ENCODE measurements at regions not wholly inside any gene's neighbourhood (a gene's known extent, or its start where the extent isn't known, plus 50 kb on each side); places are given as distances from the start of the nearest gene placed in this dataset.
"Not testable (repeated sequence)": the region's sequence is repeated elsewhere in the genome, so short reads cannot be mapped to it uniquely, and the experiment has no call there.

DNA sequence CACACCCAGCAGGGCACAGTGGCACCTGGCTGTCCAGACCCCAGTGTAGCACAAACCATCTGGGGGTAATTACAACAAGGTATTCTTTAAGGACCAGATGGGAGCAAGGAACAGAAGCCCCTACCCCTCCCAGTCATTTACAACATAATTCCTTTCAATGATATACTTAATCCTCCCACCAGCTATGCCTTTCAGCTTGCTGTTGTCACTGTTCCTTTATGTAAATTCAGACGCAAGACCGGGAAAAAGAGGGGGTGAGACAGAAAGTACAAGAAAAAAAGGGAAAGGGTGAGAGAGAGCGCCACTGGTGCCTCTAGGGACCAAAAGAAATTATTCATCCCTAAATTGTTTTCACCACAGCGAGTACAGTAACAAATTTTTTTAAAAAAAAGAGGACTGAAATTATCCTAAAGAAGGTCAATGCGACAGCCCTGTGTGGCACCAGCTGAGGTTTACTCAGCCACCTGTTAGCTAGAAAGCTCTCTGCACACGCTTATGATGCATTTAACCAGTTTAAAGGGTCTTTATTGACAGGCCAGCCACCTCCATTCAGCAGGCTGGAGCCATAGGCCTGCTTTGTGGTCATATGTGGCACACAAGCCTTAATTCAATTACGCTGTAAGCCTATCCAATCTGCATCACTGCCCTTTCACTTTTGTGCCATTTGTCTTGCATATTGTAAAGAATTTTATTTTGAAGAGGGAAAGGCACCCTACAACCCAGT, 210.2 kb upstream of the ISL1 start:
- DNase-seq: no peak

DNA sequence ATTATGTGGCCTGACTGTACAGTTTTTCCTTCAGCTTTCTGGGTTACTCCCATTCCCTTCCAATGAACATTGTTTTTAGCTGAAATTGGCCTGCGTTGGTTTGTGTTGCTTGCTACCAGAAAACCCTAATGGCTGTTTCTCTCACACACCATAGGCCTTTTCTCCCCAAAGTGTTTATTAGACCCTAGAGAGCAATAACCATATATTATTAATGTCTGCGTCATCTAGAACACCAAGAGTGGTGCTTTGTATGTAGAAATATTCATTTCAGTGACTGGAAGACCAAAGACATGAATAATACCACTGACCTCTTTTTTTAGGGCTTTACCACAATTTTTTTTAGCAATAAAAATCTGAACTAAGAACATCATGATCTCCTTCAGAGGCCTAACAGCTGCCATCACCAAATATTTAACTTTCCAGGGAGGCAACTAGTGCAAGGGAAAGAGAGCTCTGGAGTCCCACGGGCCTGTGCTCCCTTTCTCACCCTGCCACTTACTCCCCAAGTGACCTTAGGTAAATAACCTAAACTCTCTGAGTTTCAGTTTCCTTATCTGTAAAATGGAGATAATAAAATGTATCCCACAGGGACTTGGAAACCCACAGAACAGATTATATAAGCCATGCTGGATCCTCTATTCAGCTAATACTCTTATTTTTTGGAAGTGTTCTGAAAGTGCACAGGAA, 201.9 kb upstream of the ISL1 start:
- no peak for DNase-seq

DNA sequence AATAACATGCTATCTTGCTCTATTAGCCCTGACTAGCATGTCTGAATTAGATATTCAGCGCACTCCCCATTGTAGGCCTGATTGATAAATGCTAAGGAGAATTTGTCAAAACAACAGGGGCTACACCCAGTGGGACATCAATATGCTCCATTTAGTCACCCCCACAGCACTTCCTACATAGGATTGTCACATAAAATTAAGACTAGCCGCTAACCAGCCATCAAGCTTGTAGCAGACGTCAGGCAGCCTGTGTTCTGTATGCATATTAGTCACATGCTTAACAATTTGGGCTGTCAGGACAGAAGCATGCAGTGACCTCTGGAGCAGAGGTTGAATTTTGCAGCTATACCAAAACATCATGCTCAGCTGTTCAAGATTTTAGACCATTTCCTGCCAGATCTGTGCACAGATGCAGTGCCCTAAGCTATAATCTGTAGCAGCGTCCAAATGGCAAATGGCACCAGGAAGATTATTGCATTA, 197.4 kb upstream of the ISL1 start:
- DNase-seq: no peak

- DNase-seq: no peak
These were observed 195.2 kb upstream of the ISL1 start for GRCh38 chr5:51188001-51188591.

- no peak for DNase-seq
These were observed 188.6 kb upstream of the ISL1 start for GRCh38 chr5:51194671-51195070.

DNA sequence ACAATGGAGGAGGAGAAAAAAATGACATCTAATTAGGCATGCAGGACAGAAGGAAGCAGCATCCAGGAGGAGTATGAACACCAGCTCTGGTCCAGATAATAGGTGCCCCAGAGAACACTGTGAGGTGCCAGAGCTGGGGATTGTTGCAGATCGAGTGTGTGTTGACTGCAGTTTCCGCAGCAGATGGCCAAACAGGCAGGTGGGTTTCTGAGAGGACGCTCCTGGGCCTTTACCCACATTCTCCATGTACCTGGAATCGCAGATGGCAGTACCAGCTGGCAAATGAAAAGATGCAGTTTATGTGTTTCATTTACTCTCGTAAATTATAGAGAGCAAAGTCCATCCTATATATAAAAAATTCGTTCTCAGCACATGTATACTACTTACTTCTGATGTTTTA, 182.2 kb upstream of the ISL1 start:
- DNase-seq: no peak

DNA sequence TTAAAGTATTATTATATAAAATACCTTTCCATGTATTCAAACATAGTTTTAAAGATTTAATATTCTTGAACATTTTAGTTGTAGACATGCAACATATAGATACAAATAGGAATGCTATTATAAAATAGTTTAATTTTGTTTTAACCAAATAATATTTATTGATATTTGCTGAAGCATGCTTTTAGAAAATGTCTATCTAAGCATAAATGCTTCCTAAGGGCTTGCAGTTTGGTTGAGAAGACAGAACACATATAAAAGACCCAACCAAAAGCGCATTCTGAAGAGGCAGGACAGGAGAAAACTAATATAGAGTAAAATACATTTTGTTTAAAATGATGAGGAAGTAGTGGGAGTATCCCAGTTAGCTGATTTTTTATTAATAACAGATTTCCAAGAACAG, 181.5 kb upstream of the ISL1 start:
- DNase-seq: no peak

- DNase-seq: no peak
These were observed 181.1 kb upstream of the ISL1 start for GRCh38 chr5:51202161-51202560.

- no peak for DNase-seq
These were observed 179.7 kb upstream of the ISL1 start for GRCh38 chr5:51203598-51203997.

GRCh38 chr5:51208296-51208695, 175.0 kb upstream of the ISL1 start:
- no peak for DNase-seq

DNA sequence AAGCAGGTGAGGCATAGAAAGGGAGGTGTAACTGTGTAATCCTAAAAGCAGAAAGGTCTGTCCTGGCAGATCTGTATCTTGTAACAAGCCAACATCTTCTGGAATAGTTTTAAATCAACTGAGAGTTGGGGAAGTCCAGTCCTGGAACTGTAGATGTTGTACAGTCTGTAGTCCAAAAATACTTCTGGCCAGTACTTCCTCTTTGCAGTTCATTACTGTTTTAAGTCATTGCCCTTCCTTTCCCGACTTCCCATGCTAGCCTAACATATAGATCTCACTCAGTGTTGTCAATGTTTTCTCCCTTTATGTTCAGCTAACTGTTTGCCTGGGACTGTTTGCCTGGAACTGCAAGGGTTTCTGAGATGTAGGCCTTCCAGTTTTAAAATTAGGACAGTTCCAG, 168.5 kb upstream of the ISL1 start:
- no peak for DNase-seq

DNA sequence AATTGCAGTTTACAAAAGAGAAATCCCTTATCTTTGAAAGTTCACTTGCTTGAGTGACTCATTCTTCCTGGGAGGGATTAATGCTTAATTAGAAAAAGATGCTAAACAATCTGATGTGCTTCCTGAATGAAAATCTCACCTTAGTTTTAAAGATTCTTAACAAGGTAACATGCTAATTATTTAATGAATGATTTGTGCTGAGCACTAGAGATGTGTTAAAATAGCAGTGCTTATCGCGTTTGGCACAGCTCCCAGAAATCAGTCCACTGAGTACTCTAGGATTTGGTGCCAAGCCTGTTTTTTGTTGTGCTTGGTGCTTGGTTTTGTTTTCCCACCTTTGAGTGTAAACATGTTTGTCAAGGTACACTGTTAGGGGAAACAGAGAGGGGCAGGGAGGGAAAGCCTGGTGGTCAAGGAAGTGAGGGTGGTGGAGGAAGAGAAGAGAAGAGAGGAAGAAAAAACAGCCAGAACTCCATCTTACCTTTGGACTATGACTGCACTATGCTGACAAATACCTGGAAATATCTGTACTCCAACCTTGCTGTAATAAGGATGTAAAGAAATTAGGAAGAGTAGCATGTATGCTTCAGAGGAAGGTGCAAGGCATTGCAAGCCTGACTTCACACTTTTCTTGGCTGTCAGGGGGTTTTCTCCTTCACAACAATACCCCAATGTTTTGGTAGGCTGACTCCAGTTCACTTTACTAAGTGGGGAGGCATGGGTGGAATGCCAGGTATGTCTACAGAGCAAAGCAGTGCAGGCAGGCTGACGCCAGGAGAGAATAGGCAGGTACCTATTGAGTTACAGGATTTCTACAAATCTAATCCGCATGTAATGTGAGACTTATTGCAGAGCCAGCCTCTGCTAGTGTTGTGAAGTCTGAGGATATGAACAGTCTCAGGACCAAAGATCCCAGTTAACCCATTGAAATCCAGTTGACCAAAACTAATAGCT, 157.2 kb upstream of the ISL1 start:
- DNase-seq: no peak

- no peak for DNase-seq
These were observed 155.2 kb upstream of the ISL1 start for GRCh38 chr5:51227963-51228470.

GRCh38 chr5:51230336-51230735, 152.9 kb upstream of the ISL1 start:
- no peak for DNase-seq

DNA sequence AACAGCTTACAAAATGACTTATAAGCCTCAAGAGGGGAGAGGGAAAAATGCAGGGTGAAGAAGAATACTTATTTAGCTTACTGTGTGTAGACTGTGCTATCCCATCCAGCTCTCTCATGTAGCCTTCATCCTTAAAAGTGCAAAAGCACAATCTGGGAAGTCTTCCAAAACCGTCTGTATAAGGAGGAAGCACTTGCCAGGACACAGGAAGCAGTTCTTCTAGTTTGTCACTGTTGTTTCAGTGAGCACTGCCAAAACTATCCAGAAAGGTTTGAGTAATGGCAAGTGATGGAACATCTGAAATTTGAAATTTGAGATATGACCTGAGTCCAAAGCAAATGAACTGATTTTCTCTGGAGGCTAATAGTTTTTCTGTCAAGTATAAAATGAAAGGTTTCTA, 140.8 kb upstream of the ISL1 start:
- no peak for DNase-seq

GRCh38 chr5:51250957-51251356, 132.3 kb upstream of the ISL1 start:
- not testable (repeated sequence) for DNase-seq

GRCh38 chr5:51271261-51271660, 112.0 kb upstream of the ISL1 start:
- DNase-seq: no peak

DNA sequence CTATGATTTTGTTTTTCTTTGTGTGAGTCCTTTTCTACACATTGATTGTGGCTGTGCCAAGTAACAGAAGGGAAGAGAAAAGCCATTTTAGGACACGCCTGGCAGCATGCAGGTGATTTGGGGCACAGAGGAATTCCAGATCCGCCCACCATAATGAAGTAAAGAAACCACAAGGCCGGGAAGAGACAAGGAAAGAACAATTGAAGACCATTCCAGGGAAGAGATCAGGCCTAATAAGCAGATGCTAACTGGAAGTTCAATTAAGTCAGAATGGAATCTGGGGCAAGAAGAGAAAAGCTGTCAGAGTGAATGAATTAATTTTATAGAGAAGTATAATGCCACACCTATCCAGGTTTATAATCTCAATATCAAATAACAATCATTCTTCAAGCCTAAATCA, 110.2 kb upstream of the ISL1 start:
- no peak for DNase-seq

- no peak for DNase-seq
These were observed 109.4 kb upstream of the ISL1 start for GRCh38 chr5:51273871-51274270.

DNA sequence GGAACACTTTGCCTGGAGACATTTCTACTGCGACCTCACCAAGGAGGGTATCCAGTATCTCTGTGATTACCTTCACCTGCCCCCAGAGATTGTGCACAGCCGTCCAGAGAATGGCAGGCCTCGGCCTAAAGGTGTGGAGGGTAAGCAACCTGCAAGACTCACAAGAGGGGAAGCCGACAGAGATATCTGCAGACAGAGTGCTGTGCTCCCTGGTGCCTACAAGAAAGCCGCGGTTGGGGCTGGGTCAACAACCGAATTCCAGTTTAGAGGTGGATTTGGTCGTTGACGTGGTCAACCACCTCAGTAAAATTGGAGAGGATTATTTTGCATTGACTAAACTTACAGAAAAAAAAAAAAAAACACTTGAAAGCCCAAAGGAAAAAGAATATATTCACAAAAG, 107.8 kb upstream of the ISL1 start:
- DNase-seq: no peak

- DNase-seq: no peak
These were observed 107.0 kb upstream of the ISL1 start for GRCh38 chr5:51276250-51276649.

GRCh38 chr5:51278539-51278938, 104.7 kb upstream of the ISL1 start:
- DNase-seq: no peak
